AG20443 (cell line): ENCODE measurements at regions not wholly inside any gene's neighbourhood (a gene's known extent, or its start where the extent isn't known, plus 50 kb on each side); places are given as distances from the start of the nearest gene placed in this dataset.

Experiments
- DNase-seq: peaks from one replicate; pipeline ENCODE4 v3.0.0; 2012; ENCODE audit warnings: low spot score, mixed read lengths

DNA sequence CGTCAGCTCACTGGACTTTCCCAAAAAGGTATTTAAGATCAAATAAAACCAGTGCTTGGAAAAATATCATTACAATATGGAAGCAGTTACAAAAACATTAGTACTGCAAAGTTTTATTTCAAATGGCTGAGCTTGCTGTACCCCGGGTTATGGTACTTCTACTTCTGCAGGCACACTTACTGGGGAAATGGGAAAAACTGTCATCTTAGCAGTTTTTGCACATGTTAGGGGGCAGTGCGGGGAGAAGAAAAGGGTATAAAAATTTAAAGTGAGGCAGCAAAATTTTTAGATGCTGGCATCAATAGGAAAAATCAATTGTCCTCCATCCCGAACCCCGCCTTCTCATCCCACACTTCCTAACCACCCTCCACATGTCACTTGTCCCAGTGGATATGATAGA lies 133.4 kb downstream of the ATG4C start:
- no peak for DNase-seq

DNA sequence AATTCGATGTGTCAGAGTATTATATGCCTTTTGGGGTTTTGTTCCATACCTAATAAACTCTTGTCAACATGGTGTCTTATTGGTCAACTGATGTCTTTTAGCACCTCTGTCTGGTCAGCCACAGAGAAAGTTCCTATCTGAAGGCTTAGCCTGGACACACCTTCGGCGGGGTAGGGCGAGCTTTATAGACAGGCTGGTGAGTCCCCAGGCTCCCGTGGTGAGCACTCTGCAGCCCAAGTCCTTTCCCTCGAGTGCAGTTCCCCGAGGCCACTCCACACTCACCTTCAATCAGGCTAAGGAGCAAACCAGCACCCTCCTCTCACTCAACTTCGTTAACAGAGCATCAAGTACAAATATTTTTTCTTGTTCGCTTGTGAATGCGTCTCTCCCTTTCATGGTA lies 133.9 kb downstream of the ATG4C start:
- DNase-seq: no peak

DNA sequence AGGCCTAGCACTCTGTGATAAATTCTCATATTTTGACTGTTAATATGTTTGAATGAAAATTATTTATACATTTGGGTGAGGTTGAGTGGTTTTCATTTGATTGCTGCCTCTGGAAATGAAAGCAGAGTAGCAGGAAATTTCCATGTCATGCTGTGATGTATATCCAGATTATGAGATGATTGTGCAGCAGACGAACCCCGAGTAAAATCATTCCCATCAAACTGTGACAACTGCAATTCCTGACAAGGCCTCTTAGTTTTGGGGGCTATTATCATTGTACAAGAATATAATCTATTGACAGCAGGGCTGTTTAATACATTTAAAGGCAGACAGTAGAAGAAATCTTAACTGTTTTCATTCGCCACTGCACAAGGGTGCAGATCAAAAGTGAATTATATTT lies 134.8 kb downstream of the ATG4C start:
- DNase-seq: no peak

DNA sequence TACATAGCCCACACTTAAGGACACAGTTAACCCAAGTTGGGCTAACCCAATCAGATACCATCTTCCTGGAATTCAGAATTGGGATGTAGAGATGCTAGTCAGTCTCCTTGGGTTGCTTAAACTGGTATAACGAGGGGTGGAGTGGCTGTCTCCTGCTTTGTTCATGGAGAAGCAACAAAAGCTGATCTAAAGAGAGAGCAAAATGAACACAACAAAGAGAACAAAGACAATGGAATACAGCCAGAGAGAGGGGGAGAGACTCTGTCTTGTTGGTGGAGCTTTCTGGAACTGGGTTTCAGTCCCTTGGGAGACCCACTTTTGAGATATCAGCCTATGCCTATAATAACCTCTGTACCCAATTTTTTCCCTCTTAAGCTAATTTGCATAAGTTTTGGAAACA lies 138.1 kb downstream of the ATG4C start:
- no peak for DNase-seq

DNA sequence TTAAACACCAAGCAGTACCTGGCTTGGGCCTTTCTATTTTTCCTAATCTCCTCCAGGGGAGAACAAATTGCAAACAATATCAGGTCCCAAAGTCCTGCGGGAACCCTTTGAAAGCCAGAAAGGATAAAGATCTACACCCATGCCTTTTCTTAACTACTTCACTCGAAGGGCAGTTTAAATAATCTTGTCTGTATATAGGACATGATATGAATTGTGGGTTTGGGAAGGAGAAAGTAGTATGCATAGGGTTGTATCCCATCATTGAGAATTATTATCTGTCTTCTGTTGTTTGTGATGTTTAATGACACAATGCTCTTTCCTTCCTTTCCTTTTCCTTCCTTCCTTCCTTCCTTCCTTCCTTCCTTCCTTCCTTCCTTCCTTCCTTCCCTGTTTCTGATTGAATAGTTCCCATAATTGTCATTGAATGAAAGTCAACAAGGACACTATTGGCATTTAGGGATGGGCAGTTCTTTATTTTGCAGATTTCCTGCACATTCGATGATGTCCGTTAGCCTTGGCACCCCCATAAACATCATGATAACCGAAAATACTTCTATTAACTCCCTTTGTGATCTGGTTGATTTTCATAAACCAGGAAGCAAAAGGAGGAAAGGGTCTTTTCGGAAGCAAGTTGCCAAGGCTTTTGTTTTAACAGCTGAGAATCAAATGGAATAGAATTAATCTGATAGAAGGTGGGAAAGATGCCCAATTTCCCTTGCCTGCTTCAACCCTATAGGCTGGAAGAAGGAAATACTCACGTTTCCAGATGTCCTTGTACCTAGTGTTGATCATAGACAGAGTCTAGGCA lies 141.3 kb downstream of the ATG4C start:
- DNase-seq: no peak

DNA sequence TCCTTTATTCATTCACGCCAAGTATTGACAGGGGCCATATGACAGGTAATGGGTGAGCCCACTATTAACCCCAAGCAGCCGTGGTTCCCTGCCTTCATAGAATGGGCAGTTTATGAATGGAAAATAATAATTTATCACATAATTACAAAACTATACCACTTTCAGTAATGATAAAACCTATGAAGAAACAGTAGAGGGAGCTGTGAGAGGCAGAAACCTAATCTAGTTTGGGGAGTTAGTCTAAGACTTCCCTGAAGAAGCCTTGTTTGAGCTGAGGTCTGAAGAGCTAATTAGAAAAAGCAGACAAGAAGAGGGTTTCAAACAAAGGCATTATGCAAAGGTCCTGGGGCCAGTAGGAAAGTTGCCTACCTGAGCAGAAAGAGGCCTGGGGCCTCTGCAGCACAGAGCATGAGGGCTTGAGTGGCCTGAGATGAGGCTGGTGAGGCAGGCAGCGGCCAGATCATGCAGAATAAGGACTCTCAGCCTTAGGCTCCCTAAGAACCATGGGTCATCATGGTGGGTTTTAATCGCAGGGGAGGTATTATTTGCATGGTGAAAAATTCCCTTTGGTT lies 142.8 kb downstream of the ATG4C start:
- no peak for DNase-seq

DNA sequence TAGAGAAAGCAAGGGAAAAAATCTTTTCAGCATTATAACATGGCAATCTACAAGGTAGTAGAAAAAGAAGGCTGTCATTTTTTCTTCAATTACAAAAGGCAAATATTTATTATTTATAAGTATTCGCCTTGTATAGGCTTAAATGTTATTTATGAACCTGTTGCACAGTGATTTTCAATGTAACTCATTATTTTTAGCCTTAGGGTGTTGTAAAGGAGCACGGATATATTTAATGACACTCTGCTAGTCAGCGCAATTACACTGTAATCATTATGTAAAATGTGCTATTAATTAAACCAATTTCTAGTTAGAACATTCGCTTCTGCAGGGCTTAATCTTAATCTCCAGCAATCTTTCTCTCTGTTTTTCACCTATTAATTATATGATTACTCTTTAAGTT lies 145.0 kb downstream of the ATG4C start:
- no peak for DNase-seq

DNA sequence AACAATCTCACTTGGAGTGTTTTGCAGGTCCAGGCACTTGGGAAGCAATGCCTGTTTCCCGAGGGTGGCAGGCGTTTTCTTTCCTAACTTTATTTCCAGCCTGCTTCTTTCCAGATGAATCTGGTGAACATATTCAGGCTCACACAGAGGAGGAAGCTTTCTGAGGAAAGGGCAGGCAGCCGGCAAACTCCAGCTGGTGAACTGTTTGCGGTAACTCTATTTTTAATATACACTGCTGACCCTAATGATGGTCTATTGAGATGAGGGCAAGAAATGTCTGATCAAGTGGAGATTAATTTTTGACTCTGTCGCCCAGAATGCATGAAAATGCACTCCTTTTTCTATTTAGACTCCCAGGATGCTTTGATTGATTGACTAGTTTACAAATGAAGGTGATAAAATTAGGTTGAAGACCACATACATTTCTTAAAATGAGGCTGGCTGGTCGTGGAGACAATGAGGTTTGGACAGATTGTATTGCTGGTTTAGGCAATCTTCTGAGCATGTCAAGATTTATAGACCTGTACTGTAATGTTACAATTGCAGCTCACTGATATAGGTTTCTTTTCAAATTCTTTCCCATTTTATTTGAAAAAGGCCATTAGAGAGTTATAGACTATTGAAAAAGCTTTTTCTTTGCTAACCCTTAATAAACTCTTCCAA lies 153.8 kb downstream of the ATG4C start:
- DNase-seq: no peak

DNA sequence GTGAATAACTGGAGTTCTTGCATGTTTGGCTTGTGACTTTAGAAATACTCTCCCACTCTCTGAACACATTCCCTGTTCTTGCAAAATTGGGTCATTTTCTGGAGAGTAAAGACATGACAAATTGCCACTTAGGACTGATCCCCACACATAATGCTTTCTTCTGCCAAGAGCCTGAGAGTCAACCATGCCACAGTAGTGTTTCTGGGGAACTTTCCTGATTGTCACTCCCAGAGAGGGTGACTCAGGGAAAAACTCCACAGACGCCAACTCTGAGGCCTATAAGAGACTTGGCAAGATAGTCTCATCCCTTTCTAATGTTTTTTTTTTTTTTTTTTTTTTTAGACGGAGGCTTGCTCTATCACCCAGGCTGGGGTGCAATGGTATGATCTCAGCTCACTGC lies 157.8 kb downstream of the ATG4C start:
- no peak for DNase-seq

DNA sequence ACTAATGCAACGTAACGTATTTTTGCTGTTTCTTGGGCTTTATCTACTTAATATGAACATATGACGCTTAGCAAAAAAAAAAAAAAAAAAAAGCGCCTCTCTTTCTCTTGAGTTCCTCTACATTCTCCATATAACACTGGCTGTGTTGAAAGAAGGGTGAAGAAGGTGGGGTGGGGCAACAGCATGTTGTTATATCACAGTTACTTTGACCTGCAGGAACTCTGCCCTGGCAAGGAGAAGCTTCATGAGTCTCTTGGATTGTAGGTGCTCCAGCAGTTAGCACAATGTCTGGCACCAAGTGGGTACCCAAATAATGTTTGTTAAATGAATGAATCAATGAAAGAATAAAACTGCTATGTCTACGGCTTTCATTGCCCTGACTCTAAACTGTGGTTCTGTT lies 162.6 kb downstream of the ATG4C start:
- DNase-seq: no peak

DNA sequence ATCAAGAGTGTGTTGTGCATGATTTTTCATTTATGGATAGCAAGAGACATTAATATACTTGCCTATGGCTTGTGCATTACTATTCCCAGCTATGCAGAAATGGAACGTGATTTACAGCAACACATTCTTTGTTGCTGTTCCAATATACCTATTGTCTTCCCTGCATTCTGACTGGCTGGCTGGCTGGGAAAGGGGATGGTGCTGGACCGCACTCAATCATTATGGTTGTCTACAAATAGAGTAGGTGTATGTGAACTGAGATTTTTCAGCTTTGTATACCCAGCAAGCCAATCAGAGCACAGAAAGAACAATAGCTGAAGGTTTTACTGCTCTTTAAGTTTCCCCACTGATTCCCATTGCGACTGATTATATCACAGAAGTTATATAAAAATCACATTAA lies 167.5 kb downstream of the ATG4C start:
- no peak for DNase-seq

DNA sequence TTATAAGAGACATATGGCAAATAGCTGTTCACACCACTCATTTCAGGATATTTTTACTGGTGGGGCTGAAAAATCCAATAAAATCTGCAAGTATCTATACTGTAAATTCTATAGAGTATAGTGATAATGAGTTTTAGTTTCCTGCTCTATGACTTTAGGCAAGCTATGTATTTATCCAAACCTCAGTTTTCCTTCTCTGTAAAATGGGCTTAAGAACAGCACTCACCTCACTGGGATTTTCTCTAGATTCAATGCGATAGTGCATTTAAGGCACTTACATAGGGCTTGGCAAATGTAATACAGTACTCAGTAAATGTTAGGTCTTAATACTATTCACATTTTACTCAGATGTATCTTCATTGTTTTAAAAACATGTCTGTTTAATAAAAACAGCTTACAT lies 168.7 kb downstream of the ATG4C start:
- DNase-seq: no peak

DNA sequence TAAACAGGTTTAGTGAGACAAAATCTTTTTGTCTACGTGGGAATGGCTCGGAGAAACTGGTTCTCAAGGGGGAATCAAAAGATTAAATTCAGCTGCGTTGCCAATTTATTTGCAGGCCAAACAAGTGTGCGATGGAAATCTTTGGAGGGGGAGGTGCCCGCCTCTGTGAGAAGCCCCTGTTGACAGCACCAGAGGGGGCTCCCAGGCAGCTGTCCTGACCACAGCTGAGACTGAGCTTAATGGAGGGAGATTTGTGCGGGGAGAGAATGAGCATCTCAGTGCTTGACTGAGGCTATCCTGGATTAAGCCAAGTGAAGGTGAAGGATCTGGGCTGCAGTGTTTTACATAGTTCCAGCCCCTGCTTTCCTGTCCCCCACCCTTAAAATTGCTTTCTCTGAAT lies 169.7 kb downstream of the ATG4C start:
- no peak for DNase-seq

DNA sequence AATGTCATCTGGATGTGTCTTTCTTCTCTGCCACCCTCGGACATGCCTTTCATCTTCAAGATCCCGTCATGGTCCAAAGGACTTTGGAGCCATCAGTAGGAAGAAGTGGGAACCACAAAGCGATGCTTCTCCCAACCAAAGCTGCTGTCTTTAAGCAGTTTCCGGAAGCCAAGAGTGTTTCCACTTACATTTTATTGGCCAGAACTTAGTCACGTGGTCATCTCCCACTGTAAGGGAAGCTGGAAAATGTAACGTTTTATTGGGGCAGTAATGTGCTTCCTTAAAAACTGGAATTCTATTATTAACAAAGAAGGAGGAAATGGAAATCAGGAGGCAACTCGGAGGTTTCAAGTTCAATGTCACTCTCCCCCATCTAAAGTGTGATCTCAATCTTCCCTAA lies 170.8 kb downstream of the ATG4C start:
- no peak for DNase-seq

DNA sequence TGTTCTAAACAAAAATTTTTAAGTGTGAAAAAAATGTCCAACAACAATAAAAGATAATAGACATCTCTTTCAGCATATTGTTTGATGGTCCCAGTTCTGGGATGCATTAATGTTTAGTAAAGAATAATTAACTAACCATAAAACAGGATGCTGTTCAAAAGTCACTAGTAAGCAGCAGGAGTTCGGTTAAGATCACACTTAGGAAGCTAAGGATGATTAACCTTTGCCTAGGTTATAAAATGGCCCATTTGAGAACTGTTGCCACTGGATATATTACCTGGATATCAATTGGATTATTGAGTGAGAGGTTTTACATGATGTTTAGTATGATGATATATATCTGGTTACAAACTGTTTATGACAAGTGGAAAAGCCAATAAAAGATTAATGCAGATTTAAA lies 171.7 kb downstream of the ATG4C start:
- DNase-seq: no peak

DNA sequence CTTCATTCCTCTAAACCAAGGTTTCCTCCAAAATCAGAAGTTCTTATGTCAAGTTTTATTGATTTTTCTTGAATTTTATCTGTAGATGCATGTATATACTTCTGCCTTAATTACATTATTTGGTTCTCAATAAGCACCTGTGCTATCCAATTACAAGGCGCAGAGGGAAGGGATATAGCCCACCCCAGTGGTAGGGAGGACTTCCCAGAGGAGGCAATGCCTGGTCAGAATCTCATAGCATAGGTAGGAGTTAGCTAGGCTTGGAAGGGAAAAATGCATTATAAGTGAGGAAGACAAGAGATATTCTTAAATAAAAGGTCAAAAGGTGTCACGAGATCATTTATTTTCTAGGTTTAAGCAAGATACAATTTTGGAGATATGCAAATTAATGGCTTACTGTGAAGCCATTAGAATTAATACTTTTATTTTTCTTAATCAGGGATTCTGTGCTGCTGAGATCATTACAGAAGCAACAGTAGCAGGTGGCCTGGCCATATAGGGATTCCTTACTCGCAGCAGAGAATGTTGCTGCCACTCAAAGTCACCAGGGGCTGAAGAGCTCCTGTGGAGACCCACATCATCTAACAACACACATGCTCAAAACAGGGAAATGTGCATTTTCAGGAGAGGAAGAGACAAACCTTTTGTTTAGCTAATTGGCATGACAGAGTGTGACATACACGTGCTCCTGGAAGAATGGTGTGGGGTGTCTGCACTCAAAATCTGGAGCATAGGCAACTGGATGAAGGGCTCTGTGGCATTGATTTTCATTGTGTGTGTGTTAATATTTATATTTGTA lies 178.3 kb downstream of the ATG4C start:
- no peak for DNase-seq

DNA sequence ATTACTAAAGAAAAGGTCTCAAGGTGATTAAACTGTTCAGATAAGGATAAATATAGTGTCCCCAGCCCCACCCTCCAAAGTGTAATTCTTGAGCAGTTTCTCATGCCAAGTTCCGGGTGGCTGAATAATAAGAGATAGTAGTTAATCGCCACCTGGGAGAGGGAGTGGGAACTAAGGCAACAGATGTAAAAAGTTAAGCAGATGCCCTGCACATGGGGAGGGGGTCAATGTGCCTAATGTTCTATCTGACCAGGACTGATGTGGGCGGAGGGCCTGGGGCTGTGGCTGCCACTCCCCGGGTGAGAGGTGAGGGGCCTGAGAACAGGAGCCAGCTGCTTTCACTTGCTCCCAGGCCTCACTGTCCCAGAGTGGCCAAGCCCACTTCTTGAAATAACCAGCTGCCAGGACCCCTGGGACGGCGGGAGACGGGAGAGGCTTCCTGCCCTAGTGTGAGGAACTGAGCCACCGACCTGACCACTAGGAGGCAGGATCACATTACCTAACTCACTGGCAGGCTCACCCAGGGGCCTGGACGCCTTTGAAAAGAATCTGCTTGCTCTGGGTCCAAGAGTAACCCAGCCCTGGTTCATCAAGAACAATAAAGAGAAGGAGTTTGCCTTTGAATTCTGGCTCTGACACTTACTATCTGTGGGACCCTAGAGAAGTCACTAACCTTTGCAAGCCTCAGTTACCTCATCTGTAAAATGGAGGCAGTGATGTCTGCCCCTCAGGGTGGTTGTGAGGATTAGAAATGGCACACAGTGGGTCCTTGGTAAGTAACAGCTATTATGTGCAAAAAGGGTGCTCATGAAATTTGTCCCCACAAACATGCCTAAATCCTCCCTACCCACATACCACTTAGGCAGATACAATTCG lies 179.2 kb downstream of the ATG4C start:
- peak; percentile 77 for DNase-seq

DNA sequence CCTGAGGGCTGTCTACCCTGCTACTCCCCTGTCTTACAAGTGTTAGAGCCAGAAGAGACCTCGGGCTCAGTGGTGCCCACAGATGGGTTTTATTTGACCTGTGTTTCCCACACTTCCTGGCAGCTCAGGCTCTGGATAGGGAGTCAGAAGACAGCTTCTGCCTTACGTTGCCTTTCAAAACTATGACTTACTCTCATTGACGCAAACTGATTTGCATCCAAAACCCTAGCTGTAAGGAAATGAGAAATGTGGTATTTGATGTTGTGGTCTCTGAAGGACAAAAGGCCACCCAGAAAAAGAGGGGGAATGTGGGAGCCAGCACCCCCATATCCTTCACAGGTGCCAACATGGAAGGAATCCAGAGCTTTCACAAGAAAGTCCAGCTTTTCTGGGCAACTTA lies 180.2 kb downstream of the ATG4C start:
- DNase-seq: no peak

DNA sequence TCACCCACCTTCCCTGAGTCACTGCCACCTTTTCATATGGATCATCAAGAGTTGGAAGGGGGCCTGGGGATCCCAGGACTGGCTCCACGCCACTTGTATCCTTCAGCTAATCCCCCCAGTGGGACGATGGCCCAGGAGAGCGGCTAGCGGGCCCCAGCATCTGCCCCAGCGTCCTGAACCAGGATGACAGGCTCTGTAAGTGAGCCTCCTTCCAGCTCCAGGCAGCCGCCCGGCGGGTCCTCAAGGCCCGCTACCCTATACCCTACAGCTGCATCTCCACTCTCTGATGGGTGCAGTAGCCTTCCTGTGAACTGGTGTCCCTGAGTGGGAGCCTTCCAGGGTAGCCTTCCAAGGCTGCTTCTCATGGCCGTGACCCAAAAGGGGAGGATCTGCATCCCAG lies 183.1 kb downstream of the ATG4C start:
- no peak for DNase-seq

DNA sequence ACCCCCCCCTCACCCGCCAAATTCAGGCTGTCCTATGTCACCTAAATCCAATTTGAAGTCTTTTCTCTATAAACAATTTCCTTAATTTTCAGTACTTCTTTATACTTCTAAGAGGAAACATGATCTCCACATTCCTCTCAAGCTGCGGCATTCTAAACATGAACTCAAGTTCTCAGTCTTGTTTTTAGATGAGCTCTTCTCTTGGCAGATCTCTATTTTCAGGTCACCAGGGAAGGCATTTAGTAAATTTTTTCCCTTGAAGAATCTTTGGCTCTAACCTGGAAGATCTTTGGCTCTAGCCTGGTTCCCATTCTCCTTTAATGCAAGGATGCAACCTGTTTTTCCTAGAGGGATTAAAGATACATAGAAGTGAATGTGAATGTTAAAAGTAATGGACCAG lies 193.4 kb downstream of the ATG4C start:
- DNase-seq: no peak

DNA sequence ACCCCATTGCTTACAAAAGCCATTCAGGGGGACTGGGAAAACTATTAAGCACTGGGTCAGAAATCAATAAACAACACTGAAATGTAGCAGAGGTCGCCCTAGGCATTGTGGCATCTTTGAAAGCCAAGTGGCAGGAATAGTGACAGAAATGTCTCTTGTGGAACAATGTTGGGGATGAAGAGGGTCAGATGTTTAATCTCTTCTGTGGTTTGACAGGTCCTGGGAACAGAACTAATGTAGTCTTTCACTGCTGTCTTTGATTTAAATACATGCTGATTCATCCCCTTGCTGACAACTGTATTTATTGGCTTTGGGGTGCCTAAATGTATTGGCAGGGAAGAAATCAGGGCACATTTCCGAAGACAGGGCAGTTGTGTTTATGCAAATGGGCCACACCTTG lies 194.8 kb downstream of the ATG4C start:
- DNase-seq: no peak

DNA sequence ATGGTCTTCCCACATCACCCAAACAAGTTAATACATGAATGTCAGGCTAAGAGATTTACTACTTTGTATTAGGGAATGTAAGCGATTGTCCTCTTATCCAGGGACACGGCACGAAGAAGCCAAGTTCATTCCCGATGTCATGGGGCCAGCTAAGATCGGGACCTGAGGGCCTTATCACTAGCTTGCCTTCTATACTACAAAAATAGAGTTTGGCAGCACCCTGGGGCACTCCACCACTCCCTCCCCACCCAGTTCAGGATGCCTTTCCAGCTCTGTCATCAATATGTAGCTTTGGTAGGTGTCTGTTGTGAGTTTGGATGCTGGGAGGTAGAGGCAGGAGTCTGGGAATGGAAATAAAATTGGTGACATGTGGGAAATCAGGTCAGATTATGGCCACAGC lies 197.5 kb downstream of the ATG4C start:
- DNase-seq: no peak
